Spleen (tissue), 7 donors: ENCODE measurements at regions not wholly inside any gene's neighbourhood (a gene's known extent, or its start where the extent isn't known, plus 50 kb on each side); places are given as distances from the start of the nearest gene placed in this dataset.

ENCODE experiments used
- CTCF ChIP-seq, 11 experiments: fragments of 200-600 bp in 7 of 11; fragments of 450-650 bp in 4 of 11; sonication (generic) in 4 of 11; IDR thresholded peaks in 8 of 11; conservative IDR thresholded peaks in 3 of 11; 1 replicate in 7 of 11; 2 replicates in 4 of 11; pipeline versions ENCODE4 v1.4.0 to v1.8.0; 2016 to 2021; ENCODE audit warnings: antibody characterized with exemption in 11 of 11, inconsistent platforms in 4 of 11, mild to moderate bottlenecking in 1 of 11
- POLR2A ChIP-seq, 3 donors: fragments of 450-650 bp; IDR thresholded peaks; one replicate each; pipeline ENCODE4 v1.5.1; 2017; ENCODE audit warnings: antibody characterized with exemption in 3 of 3, mild to moderate bottlenecking in 1 of 3
- POLR2AphosphoS5 ChIP-seq, 3 donors: sonication (generic); formaldehyde crosslinking; IDR thresholded peaks; one replicate each; pipeline ENCODE4 v1.5.1; 2017; ENCODE audit warnings: antibody characterized with exemption in 3 of 3
- donor health status: DM: no; HTN: no; CAD: no; lungs with moderate emphysema.
- donor health status: DM: no; HTN: no; CAD: no.
- donor health status: DM: no; HTN: no; CAD: no.

GRCh38 chr21:25161571-25161970 is 445.7 kb downstream of the MRPL39 start:
- TF ChIP-seq CTCF (IDR thresholded peaks at IDR 0.05 in 8 of 11, conservative IDR thresholded peaks at IDR 0.05 in 3 of 11) (no peak), POLR2A (IDR thresholded peaks at IDR 0.05) (no peak), POLR2AphosphoS5 (IDR thresholded peaks at IDR 0.05) (no peak)
